Stimulated activated CD8-positive, alpha-beta memory T cell treated with anti-CD3 and anti-CD28 coated beads, Interleukin-15, amount 100 ng/mL, for 48 hours (primary cell): ENCODE measurements at regions not wholly inside any gene's neighbourhood (a gene's known extent, or its start where the extent isn't known, plus 50 kb on each side); places are given as distances from the start of the nearest gene placed in this dataset.
"Not testable (repeated sequence)": the region's sequence is repeated elsewhere in the genome, so short reads cannot be mapped to it uniquely, and the experiment has no call there.

Experiments used
- DNase-seq, 2 donors: peaks; one replicate each; pipeline ENCODE4 v3.0.0-alpha.2; 2020; ENCODE audit warnings: low read depth in 2 of 2

GRCh38 chr11:23143022-23143421 is 282.7 kb upstream of the CCDC179 start:
- no peak for DNase-seq

GRCh38 chr11:23151819-23152218 is 291.5 kb upstream of the CCDC179 start:
- no peak for DNase-seq

GRCh38 chr11:23155503-23155902 is 295.2 kb upstream of the CCDC179 start:
- no peak for DNase-seq

GRCh38 chr11:23164022-23164421 is 303.7 kb upstream of the CCDC179 start:
- no peak for DNase-seq

- no peak for DNase-seq
These were observed 306.1 kb upstream of the CCDC179 start for GRCh38 chr11:23166376-23166775.

- no peak for DNase-seq
These were observed 319.3 kb upstream of the CCDC179 start for GRCh38 chr11:23179609-23180008.

GRCh38 chr11:23181022-23181807 is 320.9 kb upstream of the CCDC179 start:
- DNase-seq, result no peak

- DNase-seq, result no peak
These were observed 332.0 kb upstream of the CCDC179 start for GRCh38 chr11:23192256-23192655.

GRCh38 chr11:23201936-23202522 is 341.8 kb upstream of the CCDC179 start:
- DNase-seq, result no peak

GRCh38 chr11:23202611-23203010 is 342.3 kb upstream of the CCDC179 start:
- no peak for DNase-seq

- no peak for DNase-seq
These were observed 345.0 kb upstream of the CCDC179 start for GRCh38 chr11:23205156-23205871.

GRCh38 chr11:23206741-23207336 is 346.6 kb upstream of the CCDC179 start:
- DNase-seq, result no peak

GRCh38 chr11:23211221-23211620 is 350.9 kb upstream of the CCDC179 start:
- no peak for DNase-seq

GRCh38 chr11:23212807-23213206 is 352.5 kb upstream of the CCDC179 start:
- DNase-seq, result no peak

- no peak for DNase-seq
These were observed 356.8 kb upstream of the CCDC179 start for GRCh38 chr11:23217072-23217471.

- not testable (repeated sequence) for DNase-seq
These were observed 359.8 kb upstream of the CCDC179 start for GRCh38 chr11:23220086-23220485.

GRCh38 chr11:23221366-23221765 is 361.1 kb upstream of the CCDC179 start:
- no peak for DNase-seq

GRCh38 chr11:23226331-23227077 is 366.2 kb upstream of the CCDC179 start:
- DNase-seq, result no peak

GRCh38 chr11:23227078-23227445 is 366.8 kb upstream of the CCDC179 start:
- DNase-seq, result no peak

- no peak for DNase-seq
These were observed 372.4 kb upstream of the CCDC179 start for GRCh38 chr11:23232652-23233051.

GRCh38 chr11:23233075-23233474 is 372.8 kb upstream of the CCDC179 start:
- no peak for DNase-seq
